ENCODE measurements at regions not wholly inside any gene's neighbourhood (a gene's known extent, or its start where the extent isn't known, plus 50 kb on each side); places are given as distances from the start of the nearest gene placed in this dataset.

- TF ChIP-seq POLR2A (IDR thresholded peaks at IDR 0.05; ENCODE audit: low read depth, low read length) (no peak), MAX (IDR thresholded peaks at IDR 0.05; ENCODE audit: insufficient read depth, insufficient read length) (no peak)
Observed at GRCh38 chr7:81029511-81029910, 110.7 kb upstream of the SEMA3C start.
